Uterus (tissue), 2 donors: ENCODE measurements at regions not wholly inside any gene's neighbourhood (a gene's known extent, or its start where the extent isn't known, plus 50 kb on each side); places are given as distances from the start of the nearest gene placed in this dataset.

ENCODE experiments used
- POLR2A ChIP-seq, 2 donors: fragments of 450-650 bp; IDR thresholded peaks; one replicate each; pipeline ENCODE4 v1.6.1; 2016; ENCODE audit warnings: antibody characterized with exemption in 2 of 2, mild to moderate bottlenecking in 1 of 2, moderate library complexity in 1 of 2
- TF ChIP-seq, protein P1 (sequence below), 4 experiments: fragments of 200-600 bp in 2 of 4; fragments of 450-650 bp in 2 of 4; sonication (generic) in 2 of 4; IDR thresholded peaks; one replicate each; pipeline ENCODE4 v1.5.1; 2016 to 2019; ENCODE audit warnings: antibody characterized with exemption in 4 of 4, mild to moderate bottlenecking in 2 of 4, moderate library complexity in 1 of 4

DNA sequence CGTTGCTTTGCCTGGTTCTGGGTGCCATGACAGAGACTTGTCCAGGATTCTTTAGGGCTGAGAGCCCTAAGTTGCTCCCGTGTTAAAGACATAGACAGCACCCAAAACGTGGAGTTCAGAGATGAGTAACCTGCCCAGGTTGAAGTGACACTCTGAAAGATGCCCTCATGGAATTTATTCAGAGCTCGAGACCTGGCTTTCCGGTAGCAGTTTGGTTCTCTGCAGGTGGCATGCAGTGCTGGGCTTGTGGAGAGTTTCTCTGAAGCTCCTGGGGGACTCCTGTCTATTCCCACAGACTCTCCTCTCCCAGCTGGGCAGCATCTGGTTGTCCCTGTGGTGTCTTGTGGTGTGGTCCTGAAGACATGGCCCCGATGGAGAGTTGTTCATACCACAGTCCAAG is 241.0 kb downstream of the RHOU start:
- TF ChIP-seq POLR2A (IDR thresholded peaks at IDR 0.05), result no peak
- TF ChIP-seq, protein P1, sequence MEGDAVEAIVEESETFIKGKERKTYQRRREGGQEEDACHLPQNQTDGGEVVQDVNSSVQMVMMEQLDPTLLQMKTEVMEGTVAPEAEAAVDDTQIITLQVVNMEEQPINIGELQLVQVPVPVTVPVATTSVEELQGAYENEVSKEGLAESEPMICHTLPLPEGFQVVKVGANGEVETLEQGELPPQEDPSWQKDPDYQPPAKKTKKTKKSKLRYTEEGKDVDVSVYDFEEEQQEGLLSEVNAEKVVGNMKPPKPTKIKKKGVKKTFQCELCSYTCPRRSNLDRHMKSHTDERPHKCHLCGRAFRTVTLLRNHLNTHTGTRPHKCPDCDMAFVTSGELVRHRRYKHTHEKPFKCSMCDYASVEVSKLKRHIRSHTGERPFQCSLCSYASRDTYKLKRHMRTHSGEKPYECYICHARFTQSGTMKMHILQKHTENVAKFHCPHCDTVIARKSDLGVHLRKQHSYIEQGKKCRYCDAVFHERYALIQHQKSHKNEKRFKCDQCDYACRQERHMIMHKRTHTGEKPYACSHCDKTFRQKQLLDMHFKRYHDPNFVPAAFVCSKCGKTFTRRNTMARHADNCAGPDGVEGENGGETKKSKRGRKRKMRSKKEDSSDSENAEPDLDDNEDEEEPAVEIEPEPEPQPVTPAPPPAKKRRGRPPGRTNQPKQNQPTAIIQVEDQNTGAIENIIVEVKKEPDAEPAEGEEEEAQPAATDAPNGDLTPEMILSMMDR (IDR thresholded peaks at IDR 0.05), result no peak
